ENCODE measurements at regions not wholly inside any gene's neighbourhood (a gene's known extent, or its start where the extent isn't known, plus 50 kb on each side); places are given as distances from the start of the nearest gene placed in this dataset.
"Not testable (repeated sequence)": the region's sequence is repeated elsewhere in the genome, so short reads cannot be mapped to it uniquely, and the experiment has no call there.

GRCh38 chr12:131440209-131441059, 270.5 kb upstream of the SFSWAP start:
- TF ChIP-seq CTCF, POLR2A (IDR thresholded peaks at IDR 0.05): not testable (repeated sequence)

Measured in lower leg skin (tissue), 3 donors.